Posterior cingulate gyrus (tissue), 11 donors: ENCODE measurements at regions not wholly inside any gene's neighbourhood (a gene's known extent, or its start where the extent isn't known, plus 50 kb on each side); places are given as distances from the start of the nearest gene placed in this dataset.
A peak's percentile ranks its signal among the peaks of the same experiment; 100 is the strongest.
"Not testable (repeated sequence)": the region's sequence is repeated elsewhere in the genome, so short reads cannot be mapped to it uniquely, and the experiment has no call there.

Source experiments
- DNase-seq, 10 donors: peaks; one replicate each; pipeline versions ENCODE4 v3.0.0 to v3.0.0-alpha.2; 2020 to 2021; ENCODE audit warnings: mixed read lengths in 3 of 10
- intact Hi-C: fragments of 100-400 bp; cut with DNase I; formaldehyde crosslinking; loops from one replicate; pipeline ENCODE4 v1.15.1; 2023

GRCh38 chr4:114085611-114086345 lies 106.3 kb upstream of the ARSJ start:
- intact Hi-C loops, result no loop called here

GRCh38 chr4:114087596-114088230 lies 108.3 kb upstream of the ARSJ start:
- no peak for DNase-seq
- intact Hi-C loops, result no loop called here

More at GRCh38 chr4:114085611-114086345, 106.3 kb upstream of the ARSJ start:
- DNase-seq, result no peak

- intact Hi-C loops, result no loop called here
- no peak for DNase-seq
These were observed 109.0 kb upstream of the ARSJ start for GRCh38 chr4:114088481-114088880.

GRCh38 chr4:114091546-114091945 lies 112.1 kb upstream of the ARSJ start:
- DNase-seq, result no peak
- intact Hi-C loops, result no loop called here

- intact Hi-C loops, result no loop called here
- DNase-seq, result no peak
These were observed 113.8 kb upstream of the ARSJ start for GRCh38 chr4:114093221-114093715.

DNA sequence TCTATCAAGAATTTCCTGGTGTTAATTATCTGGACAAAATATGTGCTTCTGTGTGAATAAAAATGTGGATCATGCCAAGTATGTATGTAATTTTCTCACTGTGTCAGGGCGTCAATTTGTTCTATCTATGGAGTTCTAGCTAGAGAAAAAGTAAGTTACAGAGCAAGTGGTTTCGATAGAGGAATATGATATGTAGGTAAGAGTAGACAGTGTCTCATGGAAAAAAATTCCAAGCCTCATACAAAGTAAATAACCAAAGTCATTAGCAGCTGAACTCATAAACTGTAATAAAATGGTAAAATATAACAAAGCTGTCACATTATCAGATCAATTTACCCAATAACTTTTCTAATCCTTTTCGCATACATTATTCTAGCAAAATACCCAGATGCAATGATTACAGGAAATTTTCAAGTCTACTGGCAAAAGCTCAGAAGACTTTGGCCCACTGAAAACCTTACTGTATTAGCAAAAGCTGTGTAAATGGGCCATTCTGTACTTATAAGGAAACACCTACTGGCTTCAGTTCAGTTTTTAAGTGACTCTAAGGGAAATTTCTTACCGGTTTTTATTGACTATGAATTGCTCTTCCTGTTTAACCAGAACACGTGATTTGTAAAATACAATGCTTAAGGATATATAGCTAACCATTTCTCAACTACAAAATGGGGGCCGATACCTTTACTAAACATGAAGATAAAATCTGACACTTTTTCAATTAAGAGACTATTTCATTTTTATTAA lies 121.0 kb upstream of the ARSJ start:
- intact Hi-C loops, result no loop called here
- no peak for DNase-seq

DNA sequence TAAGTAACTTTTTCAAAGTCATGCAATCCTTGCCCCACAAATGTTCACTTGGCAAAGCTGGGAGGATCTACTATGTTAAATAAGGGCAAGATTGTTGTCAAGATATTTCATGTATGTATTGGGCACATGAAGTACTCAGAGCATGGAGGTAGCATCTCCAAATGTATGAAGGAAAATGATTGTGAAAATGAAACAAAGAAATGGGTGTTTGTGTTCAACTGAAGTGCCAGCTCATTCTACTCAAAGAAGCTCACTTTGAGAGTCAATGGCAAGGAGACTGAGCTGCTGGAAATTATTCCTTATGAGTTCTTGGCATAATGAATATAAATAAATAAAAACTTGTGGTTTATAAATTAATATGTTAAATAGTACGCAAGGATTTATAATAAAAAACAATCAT lies 124.5 kb upstream of the ARSJ start:
- intact Hi-C loops, result no loop called here
- no peak for DNase-seq

GRCh38 chr4:114108869-114109268 lies 129.4 kb upstream of the ARSJ start:
- peak in 1 of 10 donors; percentile 46 for DNase-seq
- intact Hi-C loops, result no loop called here

GRCh38 chr4:114109776-114110175 lies 130.3 kb upstream of the ARSJ start:
- peak in 1 of 10 donors; percentile 48 for DNase-seq
- intact Hi-C loops, result no loop called here

DNA sequence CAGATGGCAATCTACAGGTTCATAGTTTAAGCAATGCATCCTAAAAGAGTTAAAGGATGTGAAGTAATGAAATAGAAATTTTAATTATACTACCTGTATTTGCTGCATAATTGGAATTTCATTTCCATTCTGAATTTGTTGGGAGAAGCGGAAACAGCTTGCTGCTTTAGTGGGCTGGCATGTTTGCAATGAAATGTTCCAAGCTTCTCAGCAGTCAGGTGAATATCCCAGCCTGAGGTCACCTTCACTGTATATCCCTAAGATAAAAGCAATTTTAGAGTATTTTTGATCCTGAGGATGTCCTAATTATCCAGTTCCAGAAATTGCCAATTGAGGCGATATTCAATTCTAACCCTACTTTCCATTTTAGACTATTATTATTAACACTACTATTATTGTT lies 136.1 kb upstream of the ARSJ start:
- intact Hi-C loops, result no loop called here
- no peak for DNase-seq

DNA sequence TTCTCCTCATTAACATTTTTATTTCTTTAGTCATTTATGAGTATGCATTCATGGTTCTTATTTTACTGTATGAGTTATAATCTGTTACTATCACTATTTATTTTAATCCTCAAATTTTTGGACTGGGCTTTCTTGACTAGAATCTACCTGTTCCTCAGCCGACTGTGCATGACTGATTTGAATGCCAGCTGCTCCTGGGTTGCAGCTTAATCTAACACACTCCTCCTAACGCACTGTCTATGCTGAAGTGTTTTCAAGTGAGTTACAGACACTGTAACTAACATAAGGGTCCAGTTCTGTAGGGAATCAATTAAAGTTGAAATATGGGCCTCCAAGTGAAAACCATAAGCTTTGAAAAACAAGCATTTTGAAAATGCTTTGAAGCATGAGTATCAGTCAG lies 137.4 kb upstream of the ARSJ start:
- intact Hi-C loops, result no loop called here

GRCh38 chr4:114121221-114121620 lies 141.8 kb upstream of the ARSJ start:
- intact Hi-C loops, result no loop called here

More for the DNA sequence above, 137.4 kb upstream of the ARSJ start:
- no peak for DNase-seq

DNA sequence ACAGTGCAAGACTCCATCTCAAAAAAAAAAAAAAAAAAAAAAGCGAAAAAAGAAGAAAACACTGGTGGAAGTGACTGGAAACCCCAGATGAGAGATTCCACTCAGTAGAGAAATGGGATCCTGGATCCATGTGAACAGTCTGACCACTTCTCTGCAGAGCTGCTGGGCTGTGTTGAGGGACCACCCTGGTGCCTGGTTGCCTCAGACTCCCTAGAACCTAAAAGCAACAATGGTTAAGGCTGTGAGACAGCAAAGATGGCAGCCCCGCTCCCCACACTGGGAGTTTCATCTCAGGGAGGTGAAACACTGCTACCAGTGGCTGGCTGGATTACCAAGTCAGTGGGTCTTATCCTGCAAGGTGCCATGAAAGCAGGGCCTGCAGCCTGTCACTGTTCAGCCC lies 152.8 kb upstream of the ARSJ start:
- DNase-seq, result peak in 1 of 10 donors; percentile 59
- intact Hi-C loops, result no loop called here

More at GRCh38 chr4:114121221-114121620, 141.8 kb upstream of the ARSJ start:
- DNase-seq, result no peak

DNA sequence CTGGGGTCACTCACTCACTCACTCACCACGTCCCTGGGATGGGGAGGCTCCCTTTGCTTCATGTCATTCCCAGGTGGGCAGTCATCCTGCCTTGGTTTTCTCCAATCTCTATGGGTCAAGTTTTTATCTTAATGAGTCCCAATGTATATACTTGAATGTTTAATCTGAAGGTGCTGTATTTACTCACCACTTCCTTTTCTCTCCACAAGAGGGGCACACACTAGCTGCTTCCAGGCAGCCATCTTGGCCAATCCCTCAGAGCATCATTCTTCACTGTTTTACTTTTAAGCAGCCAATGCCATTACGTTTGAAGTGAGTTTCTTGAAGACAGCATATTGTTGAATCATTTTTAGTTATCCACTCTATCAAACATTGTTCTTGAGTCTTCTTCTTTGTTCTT lies 153.4 kb upstream of the ARSJ start:
- no peak for DNase-seq
- intact Hi-C loops, result no loop called here

DNA sequence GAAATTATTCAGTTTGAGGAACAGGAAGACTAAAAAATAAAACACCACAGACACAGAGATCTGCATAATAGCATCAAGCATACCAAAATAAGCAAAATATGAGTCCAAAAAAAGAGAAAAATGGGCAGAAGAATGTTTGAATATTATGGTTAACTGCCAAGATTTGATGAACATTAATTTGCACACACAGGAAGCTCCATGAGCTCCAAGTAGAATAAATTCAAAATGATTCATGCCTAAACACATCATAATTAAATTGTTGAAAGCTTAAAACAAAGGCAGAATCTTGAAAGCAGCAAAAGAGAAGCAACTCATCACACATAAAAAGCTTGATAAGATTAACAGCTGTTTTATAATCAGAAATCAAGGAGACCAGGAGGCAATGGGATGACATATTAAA lies 156.6 kb upstream of the ARSJ start:
- intact Hi-C loops, result no loop called here

GRCh38 chr4:114137984-114138383 lies 158.5 kb upstream of the ARSJ start:
- intact Hi-C loops, result no loop called here

More for the DNA sequence above, 156.6 kb upstream of the ARSJ start:
- DNase-seq, result no peak

GRCh38 chr4:114146947-114147618 lies 167.6 kb upstream of the ARSJ start:
- intact Hi-C loops, result no loop called here
- DNase-seq, result peak in 1 of 10 donors; percentile 62

More at GRCh38 chr4:114137984-114138383, 158.5 kb upstream of the ARSJ start:
- no peak for DNase-seq

GRCh38 chr4:114147619-114148208 lies 168.3 kb upstream of the ARSJ start:
- intact Hi-C loops, DNase-seq: not testable (repeated sequence)

- intact Hi-C loops, result not testable (repeated sequence)
- DNase-seq, result peak in 2 of 10 donors; percentile 52 to 77
These were observed 169.1 kb upstream of the ARSJ start for GRCh38 chr4:114148372-114149070.

- no peak for DNase-seq
- intact Hi-C loops, result no loop called here
These were observed 176.9 kb upstream of the ARSJ start for GRCh38 chr4:114156371-114156770.
